ENCODE measurements at regions not wholly inside any gene's neighbourhood (a gene's known extent, or its start where the extent isn't known, plus 50 kb on each side); places are given as distances from the start of the nearest gene placed in this dataset.
"Not testable (repeated sequence)": the region's sequence is repeated elsewhere in the genome, so short reads cannot be mapped to it uniquely, and the experiment has no call there.

DNA sequence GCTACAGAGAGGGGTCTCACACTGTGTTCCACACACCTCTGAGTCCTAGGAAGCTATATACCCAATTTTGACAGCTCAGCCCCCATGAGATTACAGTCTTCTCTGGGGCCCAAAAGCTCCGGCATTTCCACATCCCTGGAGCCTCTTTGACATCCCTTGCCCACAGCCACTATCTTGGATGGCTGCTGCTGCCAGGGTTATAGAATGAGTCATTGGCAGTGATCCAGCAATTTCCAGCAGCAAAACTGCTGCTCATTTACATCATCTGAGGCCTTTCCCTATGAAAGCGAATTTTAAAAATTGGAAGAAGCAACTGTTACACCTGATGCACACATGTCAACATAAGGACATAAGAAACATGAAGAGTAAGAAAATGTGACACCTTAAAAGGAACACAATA lies 590.7 kb downstream of the MEI4 start:
- FAIRE-seq = no peak

DNA sequence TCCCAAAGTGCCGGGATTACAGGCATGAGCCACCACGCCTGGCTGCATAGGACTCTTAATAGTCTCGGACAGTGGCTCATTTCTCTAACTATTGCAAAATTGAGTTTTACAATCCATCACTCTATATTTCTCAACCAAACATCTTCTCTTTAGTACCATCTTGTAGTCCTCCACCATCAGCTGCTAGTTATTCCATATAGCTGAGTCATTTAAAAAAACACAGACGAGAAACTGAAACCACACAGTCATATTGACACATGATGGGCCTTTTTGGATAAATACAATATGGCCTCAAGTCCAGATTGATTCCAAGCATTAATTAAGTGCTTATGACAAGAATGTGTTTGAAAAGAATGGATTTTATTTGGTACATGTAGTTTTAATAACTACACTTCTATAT lies 599.1 kb downstream of the MEI4 start:
- FAIRE-seq = no peak

GRCh38 chr6:78253618-78254017 lies 600.8 kb downstream of the MEI4 start:
- no peak for FAIRE-seq

DNA sequence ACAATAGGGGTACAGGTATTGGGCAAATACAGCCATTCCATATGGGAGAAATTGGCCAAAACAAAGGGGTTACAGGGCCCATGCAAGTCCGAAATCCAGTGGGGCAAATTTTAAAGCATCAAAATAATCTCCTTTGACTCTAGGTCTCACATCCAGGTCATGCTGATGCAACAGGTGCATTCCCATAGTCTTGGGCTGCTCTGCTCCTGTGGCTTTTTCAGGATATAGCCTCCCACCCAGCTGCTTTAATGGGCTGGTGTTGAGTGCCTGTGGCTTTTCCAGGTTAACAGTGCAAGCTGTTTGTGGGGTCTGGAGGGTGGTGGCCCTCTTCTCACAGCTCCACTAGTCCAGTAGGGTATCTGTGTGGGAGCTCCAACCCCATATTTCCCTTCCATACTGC lies 607.1 kb downstream of the MEI4 start:
- FAIRE-seq = no peak

DNA sequence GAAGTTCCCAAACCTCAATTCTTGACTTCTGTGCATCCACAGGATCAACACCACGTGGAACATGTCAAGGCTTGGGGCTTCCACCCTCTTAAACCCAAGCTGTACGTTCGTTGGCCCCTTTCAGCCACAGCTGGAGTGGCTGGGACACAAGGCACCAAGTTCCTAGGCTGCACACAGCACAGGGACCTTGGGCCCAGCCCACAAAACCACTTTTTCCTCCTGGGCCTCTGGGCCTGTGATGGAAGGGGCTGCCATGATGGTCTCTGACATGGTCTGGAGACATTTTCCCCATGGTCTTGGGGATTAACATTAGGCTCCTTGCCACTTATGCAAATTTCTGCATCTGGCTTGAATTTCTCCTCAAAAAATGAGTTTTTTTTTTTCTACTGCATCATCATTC lies 606.9 kb upstream of the IRAK1BP1 start:
- FAIRE-seq = not testable (repeated sequence)

GRCh38 chr6:78268591-78269452 lies 598.5 kb upstream of the IRAK1BP1 start:
- FAIRE-seq = no peak

- FAIRE-seq = no peak
These were observed 566.5 kb upstream of the IRAK1BP1 start for GRCh38 chr6:78300885-78301284.

DNA sequence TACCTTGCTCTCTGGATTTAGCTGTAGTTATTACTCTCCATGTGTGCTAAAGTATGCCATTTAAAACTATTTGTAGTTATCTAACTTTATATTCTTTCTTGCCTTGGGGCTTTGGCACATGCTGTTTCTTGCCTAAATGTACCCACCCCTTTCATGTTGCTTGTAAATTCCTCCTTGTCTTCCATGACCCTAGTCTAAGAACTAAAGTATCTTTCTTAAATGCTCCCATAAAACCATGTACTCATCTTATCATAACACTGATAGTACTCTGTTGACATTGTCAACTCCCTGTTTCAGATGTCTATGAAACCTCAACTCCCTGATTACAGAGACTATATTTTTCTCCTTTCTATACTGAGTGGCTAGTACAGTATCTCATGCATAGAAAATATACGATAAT lies 564.9 kb upstream of the IRAK1BP1 start:
- no peak for FAIRE-seq

DNA sequence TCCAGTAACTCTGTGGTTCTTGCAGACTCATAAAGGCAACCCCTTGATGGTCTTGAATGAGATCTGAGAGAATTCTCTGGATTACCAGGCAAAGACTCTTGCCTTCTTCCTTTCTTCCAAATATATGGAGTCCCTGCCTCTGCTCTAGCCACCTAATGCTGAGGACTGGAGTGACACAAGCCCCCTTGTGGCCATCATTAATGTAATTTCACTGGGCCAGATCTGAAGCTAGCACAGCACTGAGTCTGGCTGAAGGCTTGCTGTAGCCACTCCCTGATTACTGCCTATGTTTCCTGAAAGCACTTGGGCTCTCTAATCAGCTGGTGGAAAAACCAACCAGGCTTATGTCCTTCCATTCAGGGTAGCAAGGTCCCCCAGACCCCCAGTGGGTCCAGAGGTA lies 559.3 kb upstream of the IRAK1BP1 start:
- FAIRE-seq = no peak

GRCh38 chr6:78322068-78322845 lies 545.1 kb upstream of the IRAK1BP1 start:
- no peak for FAIRE-seq

GRCh38 chr6:78324213-78324612 lies 543.1 kb upstream of the IRAK1BP1 start:
- no peak for FAIRE-seq

- no peak for FAIRE-seq
These were observed 526.6 kb upstream of the IRAK1BP1 start for GRCh38 chr6:78340755-78341154.

- no peak for FAIRE-seq
These were observed 521.5 kb upstream of the IRAK1BP1 start for GRCh38 chr6:78345882-78346281.

GRCh38 chr6:78347191-78347916 lies 520.0 kb upstream of the IRAK1BP1 start:
- no peak for FAIRE-seq

- FAIRE-seq = no peak
These were observed 514.3 kb upstream of the IRAK1BP1 start for GRCh38 chr6:78353040-78353439.

DNA sequence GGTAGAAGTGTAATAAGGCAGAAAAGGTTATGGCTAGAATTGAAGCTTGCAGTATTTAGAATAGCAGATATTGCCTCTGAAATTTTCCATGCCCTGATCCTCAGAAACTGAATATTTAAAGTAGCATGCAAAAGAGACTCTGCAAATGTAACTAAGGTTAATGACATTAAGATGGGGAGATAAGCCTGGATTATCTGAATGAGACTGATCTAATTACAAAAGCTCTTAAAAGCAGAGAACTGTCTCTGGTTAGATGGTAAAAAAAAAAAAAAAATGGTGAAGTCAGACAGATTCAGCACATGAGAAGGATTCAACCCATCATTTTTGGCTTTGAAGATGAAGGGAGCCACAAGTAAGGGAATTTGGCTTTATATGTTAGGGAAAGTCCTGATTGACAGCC lies 503.7 kb upstream of the IRAK1BP1 start:
- FAIRE-seq = no peak

DNA sequence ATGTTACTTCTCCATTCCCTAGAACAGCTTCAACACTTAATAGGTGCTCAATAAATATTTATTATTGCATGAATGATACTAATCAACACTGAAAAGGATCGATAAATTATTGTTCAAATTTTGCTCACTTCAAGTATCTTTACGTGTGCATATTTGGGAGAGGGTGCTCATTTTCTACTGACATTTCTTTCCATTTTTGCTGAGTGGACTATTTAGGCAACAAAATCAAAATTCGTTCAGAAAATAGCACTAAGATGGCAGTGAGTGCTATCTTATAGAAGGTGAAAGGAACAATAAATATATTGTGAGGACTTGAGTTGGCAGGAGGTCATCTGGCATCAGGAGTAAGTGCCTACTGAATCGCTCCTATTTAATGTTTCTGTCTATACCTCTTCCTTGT lies 501.9 kb upstream of the IRAK1BP1 start:
- FAIRE-seq = no peak

DNA sequence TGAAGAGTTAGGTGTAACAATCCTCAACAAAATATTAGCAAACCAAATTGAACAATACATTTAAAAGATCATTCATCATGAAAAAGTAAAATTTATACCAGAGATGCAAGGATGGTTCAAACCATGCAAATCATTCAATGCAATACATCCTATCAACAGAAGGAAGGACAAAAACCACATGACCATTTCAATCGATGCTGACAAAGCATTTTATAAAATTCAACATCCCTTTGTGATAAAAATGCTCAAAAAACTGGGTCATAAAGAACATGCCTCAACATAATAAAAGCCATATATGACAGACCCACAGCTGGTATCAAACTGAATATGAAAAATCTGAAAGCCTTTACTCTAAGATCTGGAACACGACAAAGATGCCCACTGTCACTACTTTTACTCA lies 490.3 kb upstream of the IRAK1BP1 start:
- FAIRE-seq = no peak

- FAIRE-seq = no peak
These were observed 487.4 kb upstream of the IRAK1BP1 start for GRCh38 chr6:78379982-78380381.

DNA sequence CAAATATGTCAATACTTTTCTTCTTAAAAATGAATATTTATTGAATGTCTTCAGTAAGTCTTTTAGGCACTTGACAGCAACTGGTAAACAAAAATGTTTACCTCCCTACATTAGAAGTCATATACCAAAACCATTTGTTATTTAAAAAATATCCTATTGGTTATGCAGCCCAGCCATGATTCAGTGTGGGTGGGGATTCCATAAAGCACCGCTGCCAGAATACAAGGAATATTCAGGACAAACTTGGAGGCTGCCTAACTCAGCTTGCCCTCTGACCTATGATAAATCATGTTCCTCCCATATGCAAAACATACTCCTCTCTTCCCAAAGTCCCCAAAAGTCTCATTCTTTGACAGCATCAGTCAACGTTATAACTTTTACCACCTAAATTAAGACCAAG lies 486.8 kb upstream of the IRAK1BP1 start:
- no peak for FAIRE-seq

DNA sequence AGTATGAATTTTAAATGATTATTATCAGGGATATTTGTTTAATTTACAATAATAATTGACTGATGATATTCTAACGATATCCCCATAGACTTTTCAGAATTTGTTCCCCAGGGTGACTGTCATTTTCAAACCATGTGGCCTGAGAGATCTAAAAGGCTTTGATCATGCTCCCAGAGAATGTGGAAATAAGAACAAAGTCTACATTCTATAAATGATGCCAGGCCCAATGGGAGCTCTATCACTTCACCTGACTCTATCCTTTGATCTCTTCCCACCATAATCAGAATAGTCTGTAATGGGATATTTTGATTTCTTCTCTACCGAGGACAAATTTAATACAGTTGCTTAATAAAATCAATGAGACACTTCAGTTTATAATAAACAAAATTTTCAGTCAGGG lies 483.4 kb upstream of the IRAK1BP1 start:
- FAIRE-seq = no peak

- not testable (repeated sequence) for FAIRE-seq
These were observed 480.5 kb upstream of the IRAK1BP1 start for GRCh38 chr6:78386854-78387253.

DNA sequence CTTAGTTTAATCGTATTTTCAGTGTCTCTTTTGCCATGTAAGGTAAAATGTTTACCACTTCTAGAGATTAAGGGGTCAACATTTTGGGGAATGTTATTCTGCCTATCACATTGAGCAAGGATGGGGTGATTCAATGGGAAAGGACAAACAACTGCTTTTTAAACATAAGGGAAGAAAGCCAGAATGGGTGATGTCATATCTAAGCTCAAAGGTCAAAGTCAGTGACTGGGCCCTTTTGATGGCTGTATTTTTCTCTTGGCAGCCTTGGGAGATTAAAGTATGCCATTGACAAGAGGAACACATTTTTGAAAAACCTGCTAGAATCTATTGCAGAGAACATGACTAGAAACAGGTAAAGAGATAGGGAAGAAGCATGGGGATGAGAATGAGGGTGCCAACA lies 477.3 kb upstream of the IRAK1BP1 start:
- no peak for FAIRE-seq

- no peak for FAIRE-seq
These were observed 469.9 kb upstream of the IRAK1BP1 start for GRCh38 chr6:78397499-78397898.
